HG02981 (cell line): ENCODE measurements at regions not wholly inside any gene's neighbourhood (a gene's known extent, or its start where the extent isn't known, plus 50 kb on each side); places are given as distances from the start of the nearest gene placed in this dataset.

Experiments used
- ATAC-seq: cut with Tn5 transposase; IDR thresholded peaks from one replicate; pipeline ENCODE4 v1.9.1; 2021; ENCODE audit warnings: mild to moderate bottlenecking, moderate library complexity; ENCODE audit not compliant: unreplicated experiment

DNA sequence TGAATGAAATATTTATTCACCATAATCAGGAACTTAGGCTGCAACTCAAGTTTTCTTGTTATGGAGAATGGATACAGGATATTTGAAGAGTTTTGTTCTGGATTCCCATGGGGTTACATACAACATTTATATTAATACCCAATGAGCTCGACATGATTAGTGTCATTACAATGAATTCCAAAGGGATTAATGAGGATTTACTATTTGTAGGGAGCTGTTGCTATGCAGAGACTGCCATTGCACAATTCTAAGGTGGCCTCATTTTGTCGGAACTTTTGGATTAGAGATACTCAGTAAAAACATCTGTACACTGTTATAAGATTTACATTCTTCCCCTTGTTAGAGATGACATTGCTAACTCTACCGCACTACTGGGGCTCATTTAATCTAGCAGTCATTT lies 586.8 kb upstream of the MAP3K7 start:
- ATAC-seq: no peak

DNA sequence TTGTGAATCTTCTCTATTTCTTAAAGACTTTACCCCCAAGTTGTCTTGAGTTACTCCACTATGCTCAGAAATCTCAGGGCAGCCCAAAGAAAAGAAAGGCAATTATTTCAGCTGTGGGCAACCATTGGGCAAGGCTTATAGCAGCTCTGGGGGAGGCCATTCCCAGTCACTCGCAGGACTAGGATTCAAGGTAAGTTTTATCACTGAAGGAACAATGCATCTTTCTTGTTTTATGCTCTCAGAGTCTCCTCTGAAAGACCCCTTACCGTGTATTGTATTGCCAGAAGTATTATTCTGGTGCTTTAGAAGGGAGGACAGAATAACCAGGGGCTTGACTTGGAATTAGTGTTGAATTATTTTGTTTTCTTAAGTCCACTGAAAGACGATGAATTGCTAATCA lies 586.3 kb upstream of the MAP3K7 start:
- no peak for ATAC-seq

DNA sequence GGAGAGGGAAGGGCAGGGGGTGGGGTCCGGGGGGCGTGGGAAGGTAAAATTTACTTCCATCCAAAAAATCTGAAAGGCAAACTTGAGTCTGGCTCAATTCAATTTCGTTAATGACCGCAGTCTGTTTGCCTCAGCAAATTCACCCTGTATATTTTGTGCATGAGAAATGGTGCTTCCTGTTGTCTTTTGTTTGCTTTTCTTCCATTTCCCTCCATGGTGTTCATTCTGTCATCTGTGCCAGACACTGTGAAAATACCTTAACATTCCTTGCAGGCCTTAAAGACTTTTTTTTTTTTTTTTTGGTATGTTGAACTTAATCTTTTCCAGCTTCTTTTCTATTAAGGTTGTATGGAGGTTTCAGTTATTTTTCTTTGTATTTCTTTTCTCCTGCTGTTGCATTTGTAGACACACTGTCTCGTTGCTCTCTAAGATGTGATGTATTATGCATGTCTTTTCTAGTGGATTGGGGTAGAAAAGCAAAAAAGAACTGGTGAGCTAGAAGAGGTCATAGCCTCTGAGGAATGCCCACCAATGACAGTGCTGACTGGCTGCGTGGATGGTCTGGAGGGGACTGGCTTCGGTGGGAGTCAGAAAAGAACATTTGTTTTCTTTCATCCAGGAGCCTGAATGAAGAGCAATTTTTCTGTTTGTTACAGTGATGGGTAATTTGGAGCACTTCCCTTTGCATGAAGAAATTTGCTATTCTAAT lies 585.0 kb upstream of the MAP3K7 start:
- ATAC-seq: no peak

DNA sequence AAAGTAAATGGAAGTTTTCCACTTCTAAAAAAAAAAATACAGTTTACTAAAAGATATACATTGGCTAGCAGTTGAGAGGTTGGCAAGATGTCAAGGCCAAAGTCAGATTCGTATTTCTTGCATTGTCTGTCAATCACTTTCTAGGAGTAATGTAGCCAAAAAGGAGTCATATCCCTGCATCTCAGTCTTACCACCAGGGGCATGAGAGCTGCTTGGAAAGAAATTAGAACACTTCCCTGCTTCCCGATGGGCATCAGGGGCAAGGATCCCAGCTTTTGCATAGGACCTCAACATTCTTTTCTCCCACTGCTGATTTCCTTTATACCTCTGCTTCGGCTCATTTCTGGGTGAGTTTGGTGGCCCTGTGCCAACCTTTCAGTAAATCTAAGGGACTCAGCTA lies 581.0 kb upstream of the MAP3K7 start:
- ATAC-seq: no peak

DNA sequence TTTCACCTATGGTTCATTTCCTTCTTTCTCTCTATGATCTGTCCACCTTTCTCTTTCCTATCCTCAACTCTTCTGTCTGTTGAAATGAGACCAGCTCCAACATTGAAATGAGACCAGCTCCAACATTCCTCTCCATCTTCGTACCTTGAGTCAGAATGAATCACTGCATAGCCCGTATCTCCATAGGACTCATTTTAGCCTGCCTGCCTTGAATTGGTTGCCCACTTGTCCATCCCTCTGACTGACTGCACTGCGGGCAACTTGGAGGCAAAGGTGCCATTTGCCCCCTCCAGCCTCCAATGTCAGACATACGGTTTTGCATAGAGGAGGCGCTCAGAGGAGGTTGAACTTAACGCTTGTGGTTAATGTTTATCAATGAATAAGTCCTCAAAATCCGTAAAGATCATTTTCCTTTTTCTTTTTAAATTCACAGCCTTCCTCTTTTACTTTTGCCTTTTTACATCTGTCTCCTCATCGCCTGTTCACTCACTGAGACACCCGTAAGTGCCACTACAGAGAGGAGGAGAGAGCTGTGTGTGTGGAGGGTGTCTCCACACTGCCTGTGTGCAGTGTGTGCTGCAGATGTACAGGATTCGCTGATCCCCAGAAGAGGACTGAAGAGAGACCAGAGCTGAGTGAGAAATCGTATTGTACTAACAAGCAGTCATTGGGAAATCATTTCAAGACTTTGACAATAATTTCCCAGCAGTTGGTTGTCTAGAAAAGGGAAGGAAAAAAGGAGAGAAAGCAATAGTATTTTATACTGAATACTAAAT lies 579.6 kb upstream of the MAP3K7 start:
- no peak for ATAC-seq

DNA sequence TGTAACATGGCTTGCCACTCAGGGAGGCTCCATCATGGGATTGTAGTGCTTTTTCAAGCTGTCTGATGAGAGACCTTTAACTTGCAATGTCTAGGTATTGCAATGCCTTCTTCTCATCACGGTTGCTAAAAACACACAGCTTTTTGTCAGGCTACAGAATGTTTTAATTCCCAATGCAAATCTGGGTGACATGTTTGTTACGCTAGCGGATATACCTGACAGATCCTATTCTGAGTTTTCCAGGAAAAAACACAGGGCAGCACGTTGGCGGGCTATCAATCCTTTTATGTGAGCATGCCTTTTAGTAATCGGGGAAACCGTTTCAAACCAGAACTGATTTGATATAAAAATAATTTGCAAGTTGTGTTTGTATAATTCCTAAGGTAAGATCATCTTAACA lies 577.2 kb upstream of the MAP3K7 start:
- ATAC-seq: no peak

DNA sequence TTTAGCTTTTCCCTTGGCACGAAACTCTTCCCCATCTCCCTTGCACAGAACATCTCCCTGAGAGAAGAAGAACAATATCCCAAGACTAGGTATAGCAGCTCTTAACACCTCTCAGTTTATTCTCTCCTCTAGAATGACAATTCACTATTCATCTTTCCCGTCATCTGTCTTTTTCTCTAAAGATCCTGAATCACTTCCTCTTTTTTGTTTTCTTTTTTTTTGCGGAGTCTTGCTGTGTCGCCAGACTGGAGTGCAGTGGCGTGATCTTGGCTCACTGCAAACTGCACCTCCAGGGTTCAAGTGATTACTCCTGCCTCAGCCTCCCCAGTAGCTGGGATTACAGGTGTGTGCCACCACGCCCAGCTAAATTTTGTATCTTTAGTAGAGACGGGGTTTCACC lies 574.4 kb upstream of the MAP3K7 start:
- no peak for ATAC-seq

DNA sequence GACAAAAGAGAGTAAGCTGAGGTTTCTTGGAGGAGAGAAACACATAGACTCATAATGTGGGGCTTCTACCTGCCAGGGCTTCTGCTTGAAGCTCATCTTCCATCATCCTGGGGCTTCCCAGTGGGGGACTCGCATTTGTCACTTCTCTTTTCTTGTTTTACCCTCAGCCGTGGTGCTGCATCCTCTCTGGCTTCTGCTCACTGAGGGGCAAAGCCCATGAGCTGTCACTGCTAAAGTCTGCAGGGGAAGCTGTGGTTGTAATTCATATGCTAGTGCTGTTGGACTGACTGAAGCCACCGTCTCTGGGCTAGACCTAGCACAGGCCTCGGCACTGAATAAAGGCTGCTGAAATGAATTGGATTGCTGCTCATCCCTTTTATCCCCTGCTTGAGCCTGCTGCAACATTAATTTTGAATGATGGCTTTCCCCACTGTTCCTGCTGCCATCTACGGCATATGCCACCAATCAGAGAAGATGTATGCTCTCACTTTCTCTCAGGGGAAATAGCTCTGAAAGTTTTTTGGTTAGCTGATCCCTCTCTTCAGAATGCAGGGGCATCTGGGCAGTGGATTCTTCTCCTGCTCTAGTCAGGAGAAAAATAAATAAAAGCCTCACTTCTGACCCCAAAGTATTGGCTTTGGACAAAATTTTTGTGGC lies 568.4 kb upstream of the MAP3K7 start:
- no peak for ATAC-seq

DNA sequence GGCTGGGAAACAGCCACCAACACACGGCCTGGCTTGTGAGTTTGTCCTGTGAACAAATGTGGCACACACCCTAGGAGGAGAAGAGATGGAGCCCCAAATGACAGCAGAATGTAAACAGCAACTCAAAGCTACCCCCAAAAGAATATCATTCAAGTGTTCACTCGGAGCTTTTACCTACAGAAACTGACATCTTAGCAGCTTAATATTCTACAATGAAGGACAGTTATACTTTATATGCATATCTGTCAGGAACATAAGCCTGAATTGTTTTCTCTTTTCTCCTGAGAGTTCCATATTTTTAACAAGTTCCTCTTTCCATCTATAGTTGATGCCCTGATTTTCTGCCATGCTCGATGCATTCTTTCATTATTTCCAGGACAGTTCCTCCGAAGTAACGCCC lies 566.0 kb upstream of the MAP3K7 start:
- ATAC-seq: no peak

DNA sequence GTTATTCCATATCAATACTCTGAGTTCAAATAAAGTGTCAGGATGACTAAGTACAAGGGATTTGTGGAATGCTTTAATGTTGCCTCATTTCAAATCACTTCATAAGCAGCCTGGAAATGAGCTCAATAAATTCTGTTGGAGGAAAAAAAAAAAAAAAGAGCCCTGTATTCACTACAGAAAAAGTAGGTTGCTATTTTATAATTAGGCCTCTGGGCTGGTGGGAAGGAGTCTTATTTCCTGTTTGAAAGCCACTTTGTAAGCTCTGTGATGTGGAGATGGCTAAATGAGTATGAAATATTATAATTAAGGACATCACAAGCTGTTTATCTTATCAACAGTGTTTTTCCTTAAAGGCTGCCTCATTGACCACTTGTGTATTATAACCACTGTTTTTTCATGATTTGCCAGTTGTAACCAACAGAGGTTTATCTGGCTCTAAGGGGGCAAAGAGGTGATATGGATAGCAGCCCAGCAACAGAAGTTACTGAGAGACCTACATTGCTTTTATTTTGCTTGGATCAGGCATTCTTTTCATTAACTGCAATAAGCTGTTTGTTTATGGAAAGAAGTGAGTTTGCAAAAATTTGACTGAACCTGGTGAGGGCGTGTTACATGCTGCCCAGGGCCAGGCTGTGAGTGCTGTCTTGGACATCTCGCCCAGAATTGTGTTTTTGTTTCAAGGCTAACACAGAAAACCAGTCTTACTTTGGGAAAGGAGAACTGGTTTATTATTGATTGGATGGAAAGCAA lies 563.3 kb upstream of the MAP3K7 start:
- ATAC-seq: no peak

DNA sequence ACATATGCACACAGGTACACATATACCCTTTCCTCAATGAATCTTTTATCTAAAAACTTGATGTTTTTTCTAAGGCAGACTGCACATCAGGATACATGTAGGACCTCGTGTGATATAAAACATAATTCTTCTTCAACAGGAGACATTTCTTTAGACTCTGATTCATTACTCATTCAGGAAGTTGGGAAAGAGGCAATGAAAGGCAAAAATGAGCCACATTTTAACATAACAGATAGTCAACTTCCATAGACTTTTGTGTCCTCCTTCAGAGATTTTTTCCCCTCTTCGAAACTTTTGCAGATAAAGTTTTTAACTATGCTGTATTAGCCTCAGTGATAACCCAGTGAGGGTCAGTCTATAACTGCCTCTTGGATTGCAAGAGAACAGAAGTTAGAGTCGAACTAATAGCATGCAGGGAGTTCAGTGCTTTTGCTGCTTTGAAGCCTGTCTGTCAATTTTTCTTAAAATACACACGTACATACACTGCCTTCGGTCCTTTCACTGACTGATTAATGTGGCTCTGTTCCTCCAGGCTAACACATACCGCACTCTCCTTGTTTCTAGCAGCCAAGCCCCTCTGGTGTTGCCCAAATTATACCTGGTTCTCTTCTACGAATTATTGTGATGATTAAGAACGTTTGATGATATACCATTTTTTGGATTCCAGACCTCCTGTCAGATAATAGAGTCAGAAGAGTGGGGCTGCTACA lies 562.5 kb upstream of the MAP3K7 start:
- no peak for ATAC-seq

DNA sequence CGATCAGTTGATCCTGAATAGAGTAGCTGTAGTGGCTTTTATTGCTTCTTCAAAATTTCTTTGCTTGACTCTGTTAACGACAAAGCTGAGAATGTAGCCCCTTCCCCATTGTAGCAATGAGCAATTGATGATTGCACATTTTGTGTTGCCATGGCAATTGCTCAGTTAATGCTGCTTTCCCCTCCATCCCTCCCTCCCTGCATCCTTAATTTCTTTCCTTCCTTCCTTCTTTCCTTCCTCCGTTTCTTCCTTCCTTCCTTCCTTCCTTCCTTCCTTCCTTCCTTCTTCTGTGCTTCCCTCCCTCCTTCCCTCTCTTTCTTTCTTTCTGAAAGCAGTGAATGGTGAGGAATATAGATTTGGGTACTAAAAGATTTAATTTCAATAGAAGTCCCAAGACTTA lies 557.3 kb upstream of the MAP3K7 start:
- no peak for ATAC-seq

DNA sequence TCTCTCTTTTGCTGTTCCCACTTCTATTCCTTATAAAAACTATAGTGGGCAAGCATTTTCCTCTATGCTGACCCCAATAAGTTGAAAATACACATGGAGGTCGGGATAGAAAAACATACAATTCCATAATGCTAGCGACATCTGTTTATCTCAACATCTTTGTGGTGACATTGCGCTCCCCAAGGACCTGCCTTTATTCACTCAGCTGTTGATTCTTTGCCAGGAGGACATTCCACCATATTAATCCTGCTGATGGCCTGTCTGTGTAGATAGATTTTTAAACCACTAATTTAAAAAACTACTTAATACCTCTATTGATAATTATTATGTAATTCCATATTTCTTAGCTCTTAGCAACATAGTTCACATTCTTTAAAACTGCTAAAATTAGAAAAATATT lies 555.3 kb upstream of the MAP3K7 start:
- no peak for ATAC-seq

DNA sequence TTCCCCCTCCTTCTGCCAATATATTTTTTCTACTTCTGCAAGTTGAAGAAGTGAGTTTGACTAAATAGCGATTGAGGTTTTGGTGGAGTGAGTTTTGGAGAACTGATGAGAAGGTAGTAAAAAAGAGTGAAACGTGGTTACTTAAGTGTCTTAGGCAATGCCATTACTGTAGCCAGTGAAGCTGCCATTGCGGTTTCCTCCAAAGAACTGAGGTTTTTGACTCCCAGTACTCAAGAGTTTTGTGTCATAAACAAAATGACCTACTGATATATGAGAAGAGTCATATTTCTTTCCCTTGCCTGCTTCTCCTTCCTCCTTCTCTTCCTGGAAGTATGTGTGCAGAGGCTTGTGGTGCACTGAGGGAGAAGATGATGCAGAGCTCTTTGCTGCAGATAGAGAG lies 554.5 kb upstream of the MAP3K7 start:
- ATAC-seq: no peak

DNA sequence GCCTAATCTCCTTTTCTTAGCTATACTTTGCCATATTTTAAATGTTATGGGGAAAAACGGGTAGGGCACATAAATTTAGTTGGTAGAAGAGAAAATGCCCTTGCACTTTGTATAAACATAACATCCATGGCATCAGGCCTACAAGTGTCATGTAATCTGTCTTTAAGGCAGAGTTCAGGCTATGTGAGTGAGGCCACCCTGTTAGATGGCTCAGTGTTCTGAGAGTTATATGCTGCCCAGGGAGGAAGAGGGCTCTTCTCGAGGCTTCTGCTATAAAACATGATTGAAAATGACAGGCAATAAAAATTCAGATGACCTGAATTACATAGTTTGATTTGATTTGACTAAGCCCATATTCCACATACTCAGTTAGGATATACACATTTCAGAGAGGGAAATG lies 553.6 kb upstream of the MAP3K7 start:
- no peak for ATAC-seq

DNA sequence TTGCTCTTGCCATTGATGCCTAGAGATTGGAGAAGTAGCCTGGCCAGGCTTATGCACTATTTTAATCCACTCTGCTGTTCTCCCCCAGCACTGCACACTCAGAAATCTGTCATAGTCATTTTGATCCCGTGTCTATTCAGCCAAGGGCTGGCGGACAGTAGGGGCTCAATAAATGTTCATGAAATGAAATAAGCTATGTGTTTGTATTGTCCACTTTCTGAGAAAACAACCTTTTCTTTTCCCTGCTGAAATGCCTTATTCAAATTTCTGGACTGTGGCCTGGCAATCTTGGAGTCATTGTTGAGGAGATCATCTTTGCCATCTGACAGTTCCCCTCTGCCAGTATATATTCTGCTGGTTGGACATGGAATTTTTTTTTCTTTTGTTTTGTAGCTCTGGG lies 550.4 kb upstream of the MAP3K7 start:
- ATAC-seq: no peak

DNA sequence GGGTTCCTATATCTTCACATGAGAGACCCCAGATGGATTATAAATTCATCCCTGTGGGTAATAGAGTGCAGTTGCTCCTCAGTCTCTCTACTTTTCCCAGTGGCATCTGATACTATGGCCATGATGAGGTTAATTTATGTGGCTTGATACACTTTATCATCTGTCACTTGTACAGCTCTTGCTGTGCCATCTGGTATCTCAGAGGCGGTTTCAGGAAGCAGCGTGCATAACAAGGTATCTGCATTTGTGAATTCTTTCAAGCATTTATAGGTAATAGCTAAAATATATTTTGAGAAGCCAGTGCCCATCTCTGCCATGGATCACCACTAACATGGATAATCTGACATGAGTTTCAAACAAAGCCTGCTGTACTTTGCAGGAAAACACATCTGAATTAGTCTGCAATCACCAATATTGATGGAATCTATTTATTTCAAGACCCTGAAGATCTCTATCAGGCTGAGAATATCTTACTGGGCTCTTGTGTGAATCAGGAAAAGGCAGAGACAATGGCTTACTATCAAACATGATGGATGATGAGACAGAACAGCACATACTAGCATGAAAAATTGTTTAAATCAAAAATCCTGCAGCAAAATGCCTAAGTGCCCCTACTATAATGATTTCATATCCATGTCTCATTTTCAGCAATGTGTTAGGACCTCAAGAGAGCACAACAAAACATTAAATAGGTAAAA lies 548.7 kb upstream of the MAP3K7 start:
- ATAC-seq: no peak

DNA sequence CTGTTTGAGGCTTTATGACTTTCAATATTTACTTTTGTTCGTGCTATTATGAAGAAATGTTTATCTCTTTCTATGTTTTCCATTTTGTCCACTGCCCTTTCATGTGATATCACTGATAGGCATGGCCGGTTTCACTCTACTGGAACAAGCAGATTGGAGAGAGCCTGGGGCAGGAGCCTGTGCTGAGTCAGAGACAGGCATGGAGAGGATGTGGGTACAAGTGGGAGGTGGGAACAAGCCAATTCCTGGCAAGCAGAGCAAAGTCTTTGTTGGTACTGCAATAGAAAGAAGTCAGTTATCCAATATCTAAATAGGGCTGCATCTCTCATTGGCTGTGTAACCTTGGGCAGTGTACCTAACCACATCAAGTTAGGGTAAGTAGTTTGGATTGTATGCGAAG lies 545.6 kb upstream of the MAP3K7 start:
- ATAC-seq: no peak

DNA sequence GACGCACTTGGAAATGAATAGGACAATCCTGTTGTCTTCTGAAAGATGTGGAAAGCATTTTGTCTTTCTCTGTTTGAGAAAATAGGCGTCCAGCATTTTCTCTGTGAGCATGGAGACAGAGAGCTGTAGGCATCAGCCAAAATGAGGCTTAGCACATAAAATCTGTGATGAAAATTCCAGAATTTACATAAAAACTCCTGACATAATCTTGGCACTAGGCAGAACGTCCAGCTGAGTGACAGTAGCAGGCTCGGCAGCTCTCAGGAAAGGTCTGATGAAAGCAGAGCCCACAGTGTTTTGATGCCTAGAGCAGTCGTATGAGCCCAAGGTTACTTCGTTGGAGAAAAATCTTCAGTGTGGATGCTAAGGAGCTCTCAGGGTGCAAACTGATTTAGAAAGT lies 543.3 kb upstream of the MAP3K7 start:
- no peak for ATAC-seq

DNA sequence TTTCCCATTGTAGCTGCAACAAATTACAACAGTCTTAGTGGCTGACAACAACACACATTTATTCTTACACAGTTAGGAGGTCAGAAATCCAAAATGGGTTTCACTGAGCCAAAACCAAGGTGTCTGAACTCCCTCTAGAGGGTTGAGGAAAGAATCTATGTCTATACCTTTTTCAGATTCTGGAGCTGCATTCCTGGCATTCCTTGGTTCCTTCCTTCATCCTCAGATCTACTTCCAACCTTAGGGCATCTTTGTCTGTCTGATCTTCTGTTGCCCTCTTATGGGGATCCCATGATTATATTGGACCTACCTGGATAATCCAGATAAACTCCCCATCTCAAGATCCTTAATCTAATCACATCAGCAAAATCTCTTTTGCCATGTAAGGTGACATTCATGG lies 540.9 kb upstream of the MAP3K7 start:
- no peak for ATAC-seq
